ENCODE measurements at regions not wholly inside any gene's neighbourhood (a gene's known extent, or its start where the extent isn't known, plus 50 kb on each side); places are given as distances from the start of the nearest gene placed in this dataset.

DNA sequence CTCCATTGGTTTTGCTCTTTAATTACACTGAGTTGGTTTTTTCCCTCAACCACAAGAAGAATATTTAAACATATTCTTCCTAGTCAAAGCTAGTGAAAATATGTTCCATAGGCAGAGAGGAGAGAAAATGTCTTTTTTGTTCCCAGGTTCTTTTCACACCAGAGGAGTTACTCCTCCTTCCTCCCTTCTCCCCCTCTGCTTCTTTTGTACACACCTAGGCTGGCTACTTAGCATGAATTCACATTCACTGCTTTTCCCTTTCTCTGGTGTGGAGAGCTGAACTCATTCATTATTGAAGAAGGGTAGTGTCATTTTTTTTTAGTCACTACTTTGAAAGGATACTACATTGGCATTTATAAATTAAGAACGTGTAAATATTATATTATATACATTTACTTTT lies 56.6 kb upstream of the UGP2 start:
- H3K79me2 ChIP-seq (ENCODE audit: control insufficient read depth, insufficient read depth, low read length), result no peaks in the 10 kb centered on the region
- DNase-seq (ENCODE audit: low read depth, low spot score), result no peak
- H2AFZ ChIP-seq (ENCODE audit: control insufficient read depth, low read depth, low read length), result no peak overlapping the region
- in situ Hi-C loops (cut with MboI) (no loop called here), intact Hi-C loops (cut with micrococcal nuclease; ENCODE audit: unreplicated experiment) (no loop called here)
- FAIRE-seq, result no peak
- H3K27ac ChIP-seq (ENCODE audit: control insufficient read depth, insufficient read depth), result no peak overlapping the region
- 25% methylated on average over 1 of the region's 1 CpG for WGBS (ENCODE audit: insufficient coverage, insufficient replicate concordance, low lambda C conversion rate, missing lambda C conversion rate)
- H3K9me3 ChIP-seq (replicated peaks; ENCODE audit: control insufficient read depth, insufficient read depth, low read length), result no peaks in the 10 kb centered on the region
- ChIA-PET SMC1A (ENCODE audit: uncharacterized antibody, unreplicated experiment) (interaction anchor here (1.9 kb wide), 1 partner anchor 76 kb away, joined by 5 read pairs; no protein-coding TSS in a partner anchor), POLR2A (no interaction called here), RAD21 (ENCODE audit: unreplicated experiment) (no interaction called here), CTCF (no interaction called here)
- H3K27me3 ChIP-seq (replicated peaks in 1 of 2; ENCODE audit: control insufficient read depth in 2 of 2, insufficient read depth in 2 of 2, low read length in 1 of 2), result no peaks in the 10 kb centered on the region
- no peaks in the 10 kb centered on the region for H4K20me1 ChIP-seq (ENCODE audit: control insufficient read depth, insufficient read depth)
- ATAC-seq, result no peak
- H3K4me2 ChIP-seq (ENCODE audit: control insufficient read depth, insufficient read depth), result no peak overlapping the region
- H3K9ac ChIP-seq (ENCODE audit: control insufficient read depth, insufficient read depth, low read length), result no peak overlapping the region
- BruUV-seq (replicated peaks), result no TSS peak
- no peak overlapping the region for H3K4me3 ChIP-seq
- TF ChIP-seq EED (IDR thresholded peaks at IDR 0.05; ENCODE audit: low read depth) (no peak), PRDM15 (CRISPR knock-in tag; IDR thresholded peaks at IDR 0.05) (no peak)
- TF ChIP-seq, protein P1, sequence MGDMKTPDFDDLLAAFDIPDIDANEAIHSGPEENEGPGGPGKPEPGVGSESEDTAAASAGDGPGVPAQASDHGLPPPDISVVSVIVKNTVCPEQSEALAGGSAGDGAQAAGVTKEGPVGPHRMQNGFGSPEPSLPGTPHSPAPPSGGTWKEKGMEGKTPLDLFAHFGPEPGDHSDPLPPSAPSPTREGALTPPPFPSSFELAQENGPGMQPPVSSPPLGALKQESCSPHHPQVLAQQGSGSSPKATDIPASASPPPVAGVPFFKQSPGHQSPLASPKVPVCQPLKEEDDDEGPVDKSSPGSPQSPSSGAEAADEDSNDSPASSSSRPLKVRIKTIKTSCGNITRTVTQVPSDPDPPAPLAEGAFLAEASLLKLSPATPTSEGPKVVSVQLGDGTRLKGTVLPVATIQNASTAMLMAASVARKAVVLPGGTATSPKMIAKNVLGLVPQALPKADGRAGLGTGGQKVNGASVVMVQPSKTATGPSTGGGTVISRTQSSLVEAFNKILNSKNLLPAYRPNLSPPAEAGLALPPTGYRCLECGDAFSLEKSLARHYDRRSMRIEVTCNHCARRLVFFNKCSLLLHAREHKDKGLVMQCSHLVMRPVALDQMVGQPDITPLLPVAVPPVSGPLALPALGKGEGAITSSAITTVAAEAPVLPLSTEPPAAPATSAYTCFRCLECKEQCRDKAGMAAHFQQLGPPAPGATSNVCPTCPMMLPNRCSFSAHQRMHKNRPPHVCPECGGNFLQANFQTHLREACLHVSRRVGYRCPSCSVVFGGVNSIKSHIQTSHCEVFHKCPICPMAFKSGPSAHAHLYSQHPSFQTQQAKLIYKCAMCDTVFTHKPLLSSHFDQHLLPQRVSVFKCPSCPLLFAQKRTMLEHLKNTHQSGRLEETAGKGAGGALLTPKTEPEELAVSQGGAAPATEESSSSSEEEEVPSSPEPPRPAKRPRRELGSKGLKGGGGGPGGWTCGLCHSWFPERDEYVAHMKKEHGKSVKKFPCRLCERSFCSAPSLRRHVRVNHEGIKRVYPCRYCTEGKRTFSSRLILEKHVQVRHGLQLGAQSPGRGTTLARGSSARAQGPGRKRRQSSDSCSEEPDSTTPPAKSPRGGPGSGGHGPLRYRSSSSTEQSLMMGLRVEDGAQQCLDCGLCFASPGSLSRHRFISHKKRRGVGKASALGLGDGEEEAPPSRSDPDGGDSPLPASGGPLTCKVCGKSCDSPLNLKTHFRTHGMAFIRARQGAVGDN (IDR thresholded peaks at IDR 0.05), result no peak
- no peaks in the 10 kb centered on the region for H3K4me1 ChIP-seq (ENCODE audit: control insufficient read depth, insufficient read depth, low read length)
- H3K36me3 ChIP-seq (ENCODE audit: control insufficient read depth in 2 of 2, insufficient read depth in 2 of 2, low read length in 1 of 2), result no peaks in the 10 kb centered on the region

All from GM12878 (cell line).